Right lobe of liver (tissue), 6 donors: ENCODE measurements at regions not wholly inside any gene's neighbourhood (a gene's known extent, or its start where the extent isn't known, plus 50 kb on each side); places are given as distances from the start of the nearest gene placed in this dataset.

ENCODE experiments used
- ATAC-seq, 4 donors: fragments of 200-7000 bp; cut with Tn5 transposase; one replicate each; pipeline ENCODE4 v1.9.1; 2020; ENCODE audit warnings: mild to moderate bottlenecking in 4 of 4, moderate library complexity in 4 of 4
- DNase-seq, 3 donors: peaks; one replicate each; pipeline ENCODE4 v3.0.0-alpha.2; 2020
- H3K27ac ChIP-seq, 3 donors: fragments of 200-600 bp; one replicate each; pipeline ENCODE4 v1.8.0; 2022
- H3K27me3 ChIP-seq, 2 donors: fragments of 200-600 bp; one replicate each; pipeline ENCODE4 v1.8.0; 2022
- H3K36me3 ChIP-seq, 4 donors: fragments of 200-600 bp; sonication (generic) in 1 of 4; one replicate each; pipeline versions ENCODE4 v1.5.1 to v1.8.0; 2017 to 2022; ENCODE audit warnings: control low read depth in 1 of 4
- H3K4me1 ChIP-seq, 4 donors: fragments of 200-600 bp; sonication (generic) in 1 of 4; one replicate each; pipeline versions ENCODE4 v1.5.1 to v1.8.0; 2017 to 2022; ENCODE audit warnings: control low read depth in 1 of 4
- H3K4me3 ChIP-seq, 3 donors: fragments of 200-600 bp; one replicate each; pipeline ENCODE4 v1.8.0; 2022
- H3K9me3 ChIP-seq, 4 donors: fragments of 200-600 bp; sonication (generic) in 1 of 4; one replicate each; pipeline versions ENCODE4 v1.5.1 to v1.8.0; 2017 to 2022; ENCODE audit warnings: control low read depth in 1 of 4
- POLR2A ChIP-seq: fragments of 450-650 bp; IDR thresholded peaks from one replicate; pipeline ENCODE4 v1.6.1; 2017; ENCODE audit warnings: antibody characterized with exemption, mild to moderate bottlenecking
- WGBS: methylation state at CpG from one replicate; pipeline ENCODE4 v1.1.6; 2018; ENCODE audit warnings: low coverage, low lambda C conversion rate; ENCODE audit not compliant: insufficient coverage; ENCODE audit errors: missing lambda C conversion rate; 5-methylcytosine and 5-hydroxymethylcytosine counted together
- intact Hi-C, 2 donors: fragments of 100-400 bp; cut with DNase I; formaldehyde crosslinking; loops; one replicate each; pipeline versions ENCODE4 v1.11.2 to v1.14.1; 2022
- TF ChIP-seq, protein P1 (sequence below), 4 donors: fragments of 200-600 bp in 3 of 4; fragments of 450-650 bp in 1 of 4; IDR thresholded peaks; one replicate each; pipeline versions ENCODE4 v1.5.1 to v1.8.0; 2016 to 2022; ENCODE audit warnings: antibody characterized with exemption in 4 of 4, mild to moderate bottlenecking in 2 of 4
- donor health status: DM: no; HTN: yes; CAD: no.
- donor health status: DM: no; HTN: no; CAD: no.
- donor health status: DM: no; HTN: no; CAD: no.
- donor health status: DM: no; HTN: yes; CAD: no.
- donor health status: DM: no; HTN: yes; CAD: no.

DNA sequence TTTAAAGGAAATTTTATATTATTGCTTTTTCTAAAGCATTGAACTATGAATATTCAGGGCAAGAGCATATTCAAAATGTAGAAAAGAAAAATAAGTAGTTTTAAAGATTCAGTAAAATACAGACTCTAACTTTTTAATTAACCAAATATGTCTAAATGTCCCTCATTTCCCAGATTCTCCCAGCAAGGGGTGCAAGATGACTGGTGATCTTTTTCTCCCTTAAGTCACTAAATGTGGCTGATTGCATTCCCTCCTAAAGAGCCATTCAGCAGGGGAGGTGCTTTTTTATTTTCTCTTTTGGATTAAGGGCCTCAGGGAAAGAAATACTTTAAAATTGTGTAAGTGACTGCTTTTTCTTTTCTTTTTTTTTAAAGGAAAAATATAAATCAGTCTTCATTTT lies 406.9 kb downstream of the OXSM start:
- Histone ChIP-seq H3K4me1 (no peaks in the 10 kb centered on the region), H3K36me3 (no peaks in the 10 kb centered on the region), H3K9me3 (no peaks in the 10 kb centered on the region), H3K27me3 (no peaks in the 10 kb centered on the region), H3K27ac (no peak overlapping the region), H3K4me3 (no peak overlapping the region)
- TF ChIP-seq, protein P1, sequence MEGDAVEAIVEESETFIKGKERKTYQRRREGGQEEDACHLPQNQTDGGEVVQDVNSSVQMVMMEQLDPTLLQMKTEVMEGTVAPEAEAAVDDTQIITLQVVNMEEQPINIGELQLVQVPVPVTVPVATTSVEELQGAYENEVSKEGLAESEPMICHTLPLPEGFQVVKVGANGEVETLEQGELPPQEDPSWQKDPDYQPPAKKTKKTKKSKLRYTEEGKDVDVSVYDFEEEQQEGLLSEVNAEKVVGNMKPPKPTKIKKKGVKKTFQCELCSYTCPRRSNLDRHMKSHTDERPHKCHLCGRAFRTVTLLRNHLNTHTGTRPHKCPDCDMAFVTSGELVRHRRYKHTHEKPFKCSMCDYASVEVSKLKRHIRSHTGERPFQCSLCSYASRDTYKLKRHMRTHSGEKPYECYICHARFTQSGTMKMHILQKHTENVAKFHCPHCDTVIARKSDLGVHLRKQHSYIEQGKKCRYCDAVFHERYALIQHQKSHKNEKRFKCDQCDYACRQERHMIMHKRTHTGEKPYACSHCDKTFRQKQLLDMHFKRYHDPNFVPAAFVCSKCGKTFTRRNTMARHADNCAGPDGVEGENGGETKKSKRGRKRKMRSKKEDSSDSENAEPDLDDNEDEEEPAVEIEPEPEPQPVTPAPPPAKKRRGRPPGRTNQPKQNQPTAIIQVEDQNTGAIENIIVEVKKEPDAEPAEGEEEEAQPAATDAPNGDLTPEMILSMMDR (IDR thresholded peaks at IDR 0.05), result no peak
- TF ChIP-seq POLR2A, result no peak
- no peak for ATAC-seq
- intact Hi-C loops, result no loop called here
- DNase-seq, result no peak

- TF ChIP-seq, protein P1 (IDR thresholded peaks at IDR 0.05), result no peak
- TF ChIP-seq POLR2A, result no peak
Observed at GRCh38 chr3:26198609-26199008, 408.7 kb downstream of the OXSM start.

GRCh38 chr3:26202169-26202568 lies 412.3 kb downstream of the OXSM start:
- H3K36me3 ChIP-seq, result no peaks in the 10 kb centered on the region
- TF ChIP-seq, protein P1 (IDR thresholded peaks at IDR 0.05), result no peak
- TF ChIP-seq POLR2A, result no peak
- ATAC-seq (no peak), DNase-seq (no peak)
- H3K27ac ChIP-seq, result no peak overlapping the region
- intact Hi-C loops, result no loop called here
- WGBS, result 43% methylated on average over 2 of the region's 3 CpGs
- no peaks in the 10 kb centered on the region for H3K27me3 ChIP-seq
- H3K9me3 ChIP-seq, result no peaks in the 10 kb centered on the region
- H3K4me3 ChIP-seq, result no peak overlapping the region
- H3K4me1 ChIP-seq, result no peaks in the 10 kb centered on the region

More at GRCh38 chr3:26198609-26199008, 408.7 kb downstream of the OXSM start:
- WGBS, result 44% methylated on average over 2 of the region's 2 CpGs
- DNase-seq, result no peak
- Histone ChIP-seq H3K9me3 (no peaks in the 10 kb centered on the region), H3K4me1 (no peaks in the 10 kb centered on the region), H3K4me3 (no peak overlapping the region), H3K27ac (no peak overlapping the region), H3K27me3 (no peaks in the 10 kb centered on the region), H3K36me3 (no peaks in the 10 kb centered on the region)
- intact Hi-C loops, result no loop called here
- no peak for ATAC-seq

DNA sequence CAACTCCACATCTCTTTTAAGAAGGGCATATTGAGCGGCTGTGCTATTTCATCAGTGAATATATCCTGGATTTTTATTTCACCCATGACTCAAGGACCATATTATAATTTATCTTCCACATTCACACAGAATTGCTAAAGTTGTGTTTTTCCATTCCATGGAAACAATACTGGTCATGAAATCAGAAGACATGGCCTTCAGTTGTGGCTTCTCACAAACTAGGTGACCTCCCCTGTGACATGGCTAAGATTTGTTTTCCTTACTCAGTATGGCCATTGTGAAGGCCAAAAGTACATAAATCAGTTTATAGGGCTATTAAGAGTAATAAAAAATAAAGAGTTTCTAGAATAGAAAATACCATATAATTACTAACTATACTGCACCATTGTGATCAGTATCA lies 415.6 kb downstream of the OXSM start:
- intact Hi-C loops, result no loop called here
- H3K4me3 ChIP-seq, result no peak overlapping the region
- TF ChIP-seq, protein P1 (IDR thresholded peaks at IDR 0.05), result no peak
- no peak for TF ChIP-seq POLR2A

DNA sequence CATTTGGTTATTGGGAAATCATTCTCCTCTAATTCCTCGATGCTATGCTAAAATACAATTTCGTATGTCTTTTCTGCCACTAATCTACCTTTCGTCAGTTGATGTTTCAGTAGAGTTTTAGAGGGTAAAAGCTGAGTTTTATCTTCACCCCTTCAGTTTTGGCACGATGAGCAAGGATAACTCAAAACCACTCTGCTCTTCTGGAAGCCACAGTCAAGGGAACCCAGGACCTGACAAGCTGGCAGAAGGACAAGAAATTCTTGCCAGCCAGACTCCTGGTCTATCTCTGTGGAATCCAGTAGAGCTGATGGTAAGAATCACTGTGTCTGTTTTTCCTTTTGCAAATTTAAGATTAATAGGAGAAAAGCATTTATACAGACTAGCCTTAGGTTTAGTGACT lies 414.4 kb upstream of the LRRC3B start:
- intact Hi-C loops, result no loop called here
- WGBS, result 60% methylated on average over 4 of the region's 4 CpGs
- Histone ChIP-seq H3K36me3 (no peaks in the 10 kb centered on the region), H3K4me1 (no peaks in the 10 kb centered on the region), H3K4me3 (no peak overlapping the region), H3K27me3 (no peaks in the 10 kb centered on the region), H3K27ac (no peak overlapping the region), H3K9me3 (no peaks in the 10 kb centered on the region)
- no peak for TF ChIP-seq POLR2A
- TF ChIP-seq, protein P1 (IDR thresholded peaks at IDR 0.05), result no peak
- no peak for DNase-seq
- no peak for ATAC-seq

More for the DNA sequence above, 415.6 kb downstream of the OXSM start:
- Histone ChIP-seq H3K27ac (no peak overlapping the region), H3K36me3 (no peaks in the 10 kb centered on the region), H3K4me1 (no peaks in the 10 kb centered on the region), H3K27me3 (no peaks in the 10 kb centered on the region), H3K9me3 (no peaks in the 10 kb centered on the region)
- WGBS, result 60% methylated on average over 1 of the region's 1 CpG
- ATAC-seq (no peak), DNase-seq (no peak)
